Spleen (tissue), 11 donors: ENCODE measurements at regions not wholly inside any gene's neighbourhood (a gene's known extent, or its start where the extent isn't known, plus 50 kb on each side); places are given as distances from the start of the nearest gene placed in this dataset.
"Not testable (repeated sequence)": the region's sequence is repeated elsewhere in the genome, so short reads cannot be mapped to it uniquely, and the experiment has no call there.

Experiments used
- DNase-seq: peaks from one replicate; pipeline ENCODE4 v3.0.0-alpha.2; 2020
- H3K27ac ChIP-seq, 8 donors: fragments of 200-600 bp; sonication (generic) in 7 of 8; 1 replicate in 4 of 8; 2 replicates in 4 of 8; pipeline versions ENCODE4 v1.5.0 to v1.8.0; 2016 to 2021; ENCODE audit warnings: inconsistent platforms in 4 of 8, mild to moderate bottlenecking in 4 of 8, moderate library complexity in 1 of 8
- H3K27me3 ChIP-seq, 7 donors: fragments of 200-600 bp; sonication (generic) in 6 of 7; replicated peaks in 1 of 7; 1 replicate in 4 of 7; 2 replicates in 3 of 7; pipeline versions ENCODE4 v1.5.0 to v1.8.0; 2016 to 2021; ENCODE audit warnings: inconsistent platforms in 3 of 7, mild to moderate bottlenecking in 1 of 7
- H3K36me3 ChIP-seq, 6 donors: fragments of 200-600 bp; sonication (generic) in 5 of 6; 1 replicate in 4 of 6; 2 replicates in 2 of 6; pipeline versions ENCODE4 v1.5.0 to v1.8.0; 2016 to 2021; ENCODE audit warnings: inconsistent platforms in 2 of 6
- H3K4me1 ChIP-seq, 6 donors: fragments of 200-600 bp; sonication (generic) in 5 of 6; 1 replicate in 3 of 6; 2 replicates in 3 of 6; pipeline versions ENCODE4 v1.5.0 to v1.8.0; 2016 to 2021; ENCODE audit warnings: inconsistent platforms in 3 of 6
- H3K4me3 ChIP-seq, 8 donors: fragments of 200-600 bp; sonication (generic) in 7 of 8; 1 replicate in 4 of 8; 2 replicates in 4 of 8; pipeline versions ENCODE4 v1.5.0 to v1.8.0; 2016 to 2021; ENCODE audit warnings: inconsistent platforms in 4 of 8, mild to moderate bottlenecking in 4 of 8, moderate library complexity in 2 of 8
- H3K9me3 ChIP-seq, 8 donors: fragments of 200-600 bp; sonication (generic) in 7 of 8; 1 replicate in 4 of 8; 2 replicates in 4 of 8; pipeline versions ENCODE4 v1.5.0 to v1.8.0; 2016 to 2021; ENCODE audit warnings: inconsistent platforms in 4 of 8
- POLR2A ChIP-seq, 3 donors: fragments of 450-650 bp; IDR thresholded peaks; one replicate each; pipeline ENCODE4 v1.5.1; 2017; ENCODE audit warnings: antibody characterized with exemption in 3 of 3, mild to moderate bottlenecking in 1 of 3
- POLR2AphosphoS5 ChIP-seq, 3 donors: sonication (generic); formaldehyde crosslinking; IDR thresholded peaks; one replicate each; pipeline ENCODE4 v1.5.1; 2017; ENCODE audit warnings: antibody characterized with exemption in 3 of 3
- WGBS, 5 donors: extraction: QIAGEN DNeasy Blood & Tissue Kit in 3 of 5; methylation state at CpG; one replicate each; pipeline versions ENCODE4 v1.1.5 to v1.1.7; 2013 to 2018; 5-methylcytosine and 5-hydroxymethylcytosine counted together
- intact Hi-C: fragments of 100-400 bp; cut with DNase I; formaldehyde crosslinking; loops from one replicate; pipeline ENCODE4 v1.15.0; 2023; ENCODE audit warnings: low total_unique reads
- TF ChIP-seq, protein P1 (sequence below), 11 experiments: fragments of 200-600 bp in 7 of 11; fragments of 450-650 bp in 4 of 11; sonication (generic) in 4 of 11; IDR thresholded peaks in 8 of 11; conservative IDR thresholded peaks in 3 of 11; 1 replicate in 7 of 11; 2 replicates in 4 of 11; pipeline versions ENCODE4 v1.4.0 to v1.8.0; 2016 to 2021; ENCODE audit warnings: antibody characterized with exemption in 11 of 11, inconsistent platforms in 4 of 11, mild to moderate bottlenecking in 1 of 11
- donor health status: healthy with polysubstance abuse.
- donor health status: DM: no; HTN: no; CAD: no; lungs with moderate emphysema.
- donor health status: DM: no; HTN: no; CAD: no.
- donor health status: Bipolar disorder and iron deficiency.
- donor health status: healthy.
- donor health status: DM: no; HTN: no; CAD: no.
- donor health status: DM: yes; HTN: yes; CAD: no.

DNA sequence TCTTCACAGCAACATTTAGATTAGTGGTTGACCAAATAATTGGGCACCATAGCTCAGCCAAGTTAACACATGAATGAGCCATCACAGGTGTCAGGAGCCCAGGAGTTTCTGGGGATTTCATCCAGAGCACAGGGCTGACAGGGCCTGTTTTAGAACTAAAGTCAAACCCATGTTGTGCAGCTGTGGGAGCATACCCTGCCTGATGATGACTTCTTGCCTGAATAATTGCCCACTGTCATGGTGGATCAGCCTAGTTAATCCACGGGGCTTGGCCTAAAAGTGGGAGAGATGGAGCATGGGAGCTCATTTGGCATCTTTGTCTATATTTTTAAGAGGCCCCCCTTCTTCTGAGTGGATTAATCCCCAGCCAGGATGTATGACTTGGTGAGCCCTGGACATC is 105.6 kb upstream of the GDNF start:
- intact Hi-C loops = no loop called here
- 67 to 91% (median 83%) methylated on average over 1 of the region's 1 CpG for WGBS, 5 donors
- Histone ChIP-seq H3K36me3 (no peaks in the 10 kb centered on the region), H3K27me3 (no peaks in the 10 kb centered on the region), H3K4me1 (no peaks in the 10 kb centered on the region), H3K9me3 (no peaks in the 10 kb centered on the region), H3K4me3 (no peak overlapping the region), H3K27ac (no peak overlapping the region)
- no peak for TF ChIP-seq POLR2AphosphoS5 (IDR thresholded peaks at IDR 0.05)
- TF ChIP-seq, protein P1, sequence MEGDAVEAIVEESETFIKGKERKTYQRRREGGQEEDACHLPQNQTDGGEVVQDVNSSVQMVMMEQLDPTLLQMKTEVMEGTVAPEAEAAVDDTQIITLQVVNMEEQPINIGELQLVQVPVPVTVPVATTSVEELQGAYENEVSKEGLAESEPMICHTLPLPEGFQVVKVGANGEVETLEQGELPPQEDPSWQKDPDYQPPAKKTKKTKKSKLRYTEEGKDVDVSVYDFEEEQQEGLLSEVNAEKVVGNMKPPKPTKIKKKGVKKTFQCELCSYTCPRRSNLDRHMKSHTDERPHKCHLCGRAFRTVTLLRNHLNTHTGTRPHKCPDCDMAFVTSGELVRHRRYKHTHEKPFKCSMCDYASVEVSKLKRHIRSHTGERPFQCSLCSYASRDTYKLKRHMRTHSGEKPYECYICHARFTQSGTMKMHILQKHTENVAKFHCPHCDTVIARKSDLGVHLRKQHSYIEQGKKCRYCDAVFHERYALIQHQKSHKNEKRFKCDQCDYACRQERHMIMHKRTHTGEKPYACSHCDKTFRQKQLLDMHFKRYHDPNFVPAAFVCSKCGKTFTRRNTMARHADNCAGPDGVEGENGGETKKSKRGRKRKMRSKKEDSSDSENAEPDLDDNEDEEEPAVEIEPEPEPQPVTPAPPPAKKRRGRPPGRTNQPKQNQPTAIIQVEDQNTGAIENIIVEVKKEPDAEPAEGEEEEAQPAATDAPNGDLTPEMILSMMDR (IDR thresholded peaks at IDR 0.05 in 8 of 11, conservative IDR thresholded peaks at IDR 0.05 in 3 of 11) = no peak
- no peak for TF ChIP-seq POLR2A (IDR thresholded peaks at IDR 0.05)
- DNase-seq = no peak

DNA sequence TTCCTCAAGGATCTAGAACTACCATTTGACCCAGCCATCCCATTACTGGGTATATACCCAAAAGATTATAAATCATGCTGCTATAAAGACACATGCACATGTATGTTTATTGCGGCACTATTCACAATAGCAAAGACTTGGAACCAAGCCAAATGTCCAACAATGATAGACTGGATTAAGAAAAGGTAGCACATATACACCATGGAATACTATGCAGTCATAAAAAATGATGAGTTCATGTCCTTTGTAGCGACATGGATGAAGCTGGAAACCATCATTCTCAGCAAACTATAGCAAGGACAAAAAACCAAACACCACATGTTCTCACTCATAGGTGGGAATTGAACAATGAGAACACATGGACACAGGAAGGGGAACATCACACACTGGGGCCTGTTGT is 103.3 kb upstream of the GDNF start:
- H3K4me1 ChIP-seq, H3K27ac ChIP-seq, H3K36me3 ChIP-seq, H3K9me3 ChIP-seq, H3K27me3 ChIP-seq, DNase-seq, H3K4me3 ChIP-seq, intact Hi-C loops: not testable (repeated sequence)
- 84 to 93% (median 92%) methylated on average over 2 of the region's 2 CpGs for WGBS, 5 donors

DNA sequence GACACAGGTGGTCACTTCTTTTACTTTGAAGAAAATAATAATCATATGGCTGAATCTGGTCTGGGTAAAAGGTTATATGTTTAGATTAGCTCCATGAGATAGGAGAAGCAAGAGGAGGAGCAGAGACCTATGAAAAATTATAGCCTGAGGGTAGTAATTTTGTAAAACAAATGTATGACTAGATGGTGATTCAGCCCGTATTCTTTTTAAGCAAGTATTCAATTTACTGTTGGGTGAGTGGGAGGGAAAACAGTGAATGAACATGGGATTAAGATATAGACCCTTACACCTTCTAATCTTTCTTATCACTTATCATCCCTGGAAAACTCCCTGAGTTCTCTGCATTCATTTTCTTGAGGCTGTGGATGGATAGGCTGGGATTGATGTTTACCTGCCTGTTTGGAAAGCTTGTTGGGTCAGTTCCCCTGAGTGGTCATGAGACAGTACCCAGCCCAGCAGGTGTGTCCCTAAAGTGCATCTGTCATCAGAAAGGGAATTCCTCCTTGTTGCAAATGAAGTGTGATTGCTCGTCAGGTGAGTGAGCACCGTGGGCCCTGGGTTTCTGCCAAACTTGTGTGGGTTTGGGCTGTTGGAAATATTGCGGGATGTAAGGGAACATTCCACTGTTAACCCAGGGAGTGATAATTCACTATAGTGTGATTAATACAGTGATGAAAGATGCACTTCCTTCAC is 101.2 kb upstream of the GDNF start:
- intact Hi-C loops = no loop called here
- H3K36me3 ChIP-seq = no peaks in the 10 kb centered on the region

DNA sequence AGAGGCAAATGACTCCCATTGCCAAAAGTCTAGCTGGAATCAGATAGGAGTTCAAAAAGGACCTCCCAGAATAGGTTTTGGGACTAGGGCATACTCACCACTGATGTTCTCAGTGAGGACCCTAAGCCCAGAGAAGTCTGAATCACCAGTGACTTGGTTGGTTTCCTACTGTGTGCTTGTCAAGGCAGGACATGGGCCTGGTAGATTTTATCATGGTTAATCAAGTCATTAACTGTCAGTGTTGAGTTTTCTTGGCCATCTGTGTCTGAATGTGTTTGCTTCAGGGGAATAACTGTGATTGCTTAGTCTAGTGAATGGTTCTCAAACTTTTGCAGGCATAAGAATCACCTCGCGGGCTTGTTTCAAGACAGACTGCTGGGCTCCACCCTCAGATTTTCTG is 99.0 kb upstream of the GDNF start:
- H3K4me1 ChIP-seq = no peaks in the 10 kb centered on the region
- H3K27me3 ChIP-seq = no peaks in the 10 kb centered on the region
- H3K9me3 ChIP-seq = peaks cover 0 to 14% (median 8%) of the 10 kb centered on the region in 8 donors
- H3K4me3 ChIP-seq = no peak overlapping the region
- TF ChIP-seq, protein P1 (IDR thresholded peaks at IDR 0.05 in 8 of 11, conservative IDR thresholded peaks at IDR 0.05 in 3 of 11) = no peak
- no peak for TF ChIP-seq POLR2A (IDR thresholded peaks at IDR 0.05)
- TF ChIP-seq POLR2AphosphoS5 (IDR thresholded peaks at IDR 0.05) = no peak
- no peak for DNase-seq
- WGBS, 5 donors = 85 to 98% (median 96%) methylated on average over 2 of the region's 2 CpGs
- intact Hi-C loops = no loop called here
- no peaks in the 10 kb centered on the region for H3K36me3 ChIP-seq
- no peak overlapping the region for H3K27ac ChIP-seq

More for the DNA sequence above, 101.2 kb upstream of the GDNF start:
- no peak for DNase-seq
- Histone ChIP-seq H3K9me3 (peaks cover 0 to 14% (median 8%) of the 10 kb centered on the region in 8 donors), H3K4me3 (no peak overlapping the region), H3K4me1 (no peaks in the 10 kb centered on the region), H3K27me3 (no peaks in the 10 kb centered on the region), H3K27ac (no peak overlapping the region)
- TF ChIP-seq, protein P1 (IDR thresholded peaks at IDR 0.05 in 8 of 11, conservative IDR thresholded peaks at IDR 0.05 in 3 of 11) = no peak
- WGBS, 5 donors = 58 to 83% (median 76%) methylated on average over 4 of the region's 4 CpGs
